MM.1S (cell line): ENCODE measurements at regions not wholly inside any gene's neighbourhood (a gene's known extent, or its start where the extent isn't known, plus 50 kb on each side); places are given as distances from the start of the nearest gene placed in this dataset.

Source experiments
- DNase-seq: peaks from one replicate; pipeline ENCODE4 v3.0.0-alpha.2; 2015
- H2AFZ ChIP-seq: fragments of 300-600 bp; sonication (generic); 2 replicates; pipeline ENCODE4 v1.6.0; 2016; ENCODE audit warnings: antibody characterized with exemption, low read length
- H3F3A ChIP-seq: fragments of 300-600 bp; sonication (generic); 2 replicates; pipeline ENCODE4 v1.6.1; 2016; ENCODE audit warnings: mild to moderate bottlenecking, antibody characterized with exemption, low read length, moderate library complexity, mixed read lengths; ENCODE audit not compliant: insufficient read depth
- H3K27ac ChIP-seq: fragments of 300-600 bp; sonication (generic); 2 replicates; pipeline ENCODE4 v1.5.1; 2016; ENCODE audit warnings: mild to moderate bottlenecking, low read length
- H3K27me3 ChIP-seq: fragments of 300-600 bp; sonication (generic); replicated peaks from 2 replicates; pipeline ENCODE4 v1.6.0; 2016; ENCODE audit warnings: low read length; ENCODE audit not compliant: insufficient read depth
- H3K36me3 ChIP-seq: fragments of 300-600 bp; sonication (generic); replicated peaks from 2 replicates; pipeline ENCODE4 v1.6.1; 2016; ENCODE audit warnings: mild to moderate bottlenecking, low read length, mixed read lengths; ENCODE audit not compliant: insufficient read depth
- H3K4me1 ChIP-seq: fragments of 300-600 bp; sonication (generic); 2 replicates; pipeline ENCODE4 v1.6.1; 2016; ENCODE audit warnings: low read length, mixed read lengths
- H3K4me2 ChIP-seq: fragments of 300-600 bp; sonication (generic); 2 replicates; pipeline ENCODE4 v1.6.0; 2016; ENCODE audit warnings: low read depth, low read length
- H3K4me3 ChIP-seq: fragments of 300-600 bp; sonication (generic); 2 replicates; pipeline ENCODE4 v1.5.1; 2016; ENCODE audit warnings: low read length, mixed read lengths
- H3K79me2 ChIP-seq: fragments of 300-600 bp; sonication (generic); 2 replicates; pipeline ENCODE4 v1.6.1; 2016; ENCODE audit warnings: mixed run types, low read length, mixed read lengths
- H3K9ac ChIP-seq: fragments of 300-600 bp; sonication (generic); 2 replicates; pipeline ENCODE4 v1.6.1; 2016; ENCODE audit warnings: low read length, mixed read lengths
- H3K9me2 ChIP-seq: fragments of 300-600 bp; sonication (generic); replicated peaks from 2 replicates; pipeline ENCODE4 v1.6.1; 2016; ENCODE audit warnings: mild to moderate bottlenecking, low read length, mixed read lengths; ENCODE audit not compliant: insufficient read depth
- H3K9me3 ChIP-seq: fragments of 300-600 bp; sonication (generic); replicated peaks from 2 replicates; pipeline ENCODE4 v1.6.1; 2016; ENCODE audit warnings: mild to moderate bottlenecking, low read length, mixed read lengths; ENCODE audit not compliant: insufficient read depth
- H4K20me1 ChIP-seq: fragments of 300-600 bp; sonication (generic); 2 replicates; pipeline ENCODE4 v1.6.1; 2016; ENCODE audit warnings: mild to moderate bottlenecking, low read length, moderate library complexity, mixed read lengths; ENCODE audit not compliant: insufficient read depth
- EZH2 ChIP-seq: fragments of 300-600 bp; sonication (generic); optimal IDR thresholded peaks from 2 replicates; pipeline ENCODE3; 2017; ENCODE audit warnings: low read depth, mild to moderate bottlenecking, antibody characterized with exemption, low read length, mixed read lengths
- EZH2phosphoT487 ChIP-seq: fragments of 300-600 bp; sonication (generic); IDR thresholded peaks from 2 replicates; pipeline ENCODE4 v1.6.1; 2018; ENCODE audit warnings: antibody characterized with exemption, low read length
- TF ChIP-seq, protein P1 (sequence below): fragments of 300-600 bp; sonication (generic); IDR thresholded peaks from 2 replicates; pipeline ENCODE4 v1.5.1; 2016; ENCODE audit warnings: antibody characterized with exemption, low read length, mixed read lengths

GRCh38 chr18:39421276-39421675 is 1855.7 kb upstream of the CELF4 start:
- Histone ChIP-seq H3K27ac (no peak overlapping the region), H3K27me3 (no peaks in the 10 kb centered on the region), H3K79me2 (no peaks in the 10 kb centered on the region), H4K20me1 (no peaks in the 10 kb centered on the region), H3K4me1 (no peaks in the 10 kb centered on the region), H3K36me3 (no peaks in the 10 kb centered on the region), H3K4me3 (no peak overlapping the region), H3K9me3 (no peaks in the 10 kb centered on the region), H3F3A (no peaks in the 10 kb centered on the region), H3K9me2 (no peaks in the 10 kb centered on the region), H2AFZ (no peak overlapping the region), H3K4me2 (no peak overlapping the region), H3K9ac (no peak overlapping the region)
- DNase-seq, result no peak
- TF ChIP-seq, protein P1, sequence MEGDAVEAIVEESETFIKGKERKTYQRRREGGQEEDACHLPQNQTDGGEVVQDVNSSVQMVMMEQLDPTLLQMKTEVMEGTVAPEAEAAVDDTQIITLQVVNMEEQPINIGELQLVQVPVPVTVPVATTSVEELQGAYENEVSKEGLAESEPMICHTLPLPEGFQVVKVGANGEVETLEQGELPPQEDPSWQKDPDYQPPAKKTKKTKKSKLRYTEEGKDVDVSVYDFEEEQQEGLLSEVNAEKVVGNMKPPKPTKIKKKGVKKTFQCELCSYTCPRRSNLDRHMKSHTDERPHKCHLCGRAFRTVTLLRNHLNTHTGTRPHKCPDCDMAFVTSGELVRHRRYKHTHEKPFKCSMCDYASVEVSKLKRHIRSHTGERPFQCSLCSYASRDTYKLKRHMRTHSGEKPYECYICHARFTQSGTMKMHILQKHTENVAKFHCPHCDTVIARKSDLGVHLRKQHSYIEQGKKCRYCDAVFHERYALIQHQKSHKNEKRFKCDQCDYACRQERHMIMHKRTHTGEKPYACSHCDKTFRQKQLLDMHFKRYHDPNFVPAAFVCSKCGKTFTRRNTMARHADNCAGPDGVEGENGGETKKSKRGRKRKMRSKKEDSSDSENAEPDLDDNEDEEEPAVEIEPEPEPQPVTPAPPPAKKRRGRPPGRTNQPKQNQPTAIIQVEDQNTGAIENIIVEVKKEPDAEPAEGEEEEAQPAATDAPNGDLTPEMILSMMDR, result no peak
- TF ChIP-seq EZH2phosphoT487 (no peak), EZH2 (no peak)

- no peaks in the 10 kb centered on the region for H3K36me3 ChIP-seq
- H3F3A ChIP-seq, result no peaks in the 10 kb centered on the region
- H2AFZ ChIP-seq, result no peak overlapping the region
- no peaks in the 10 kb centered on the region for H3K4me1 ChIP-seq
- TF ChIP-seq EZH2phosphoT487 (no peak), EZH2 (no peak)
- no peaks in the 10 kb centered on the region for H3K27me3 ChIP-seq
- no peak for DNase-seq
- no peak overlapping the region for H3K9ac ChIP-seq
- no peaks in the 10 kb centered on the region for H3K9me2 ChIP-seq
- no peaks in the 10 kb centered on the region for H4K20me1 ChIP-seq
- no peaks in the 10 kb centered on the region for H3K9me3 ChIP-seq
- no peak overlapping the region for H3K27ac ChIP-seq
- no peak overlapping the region for H3K4me3 ChIP-seq
- no peak overlapping the region for H3K4me2 ChIP-seq
- H3K79me2 ChIP-seq, result no peaks in the 10 kb centered on the region
Observed at GRCh38 chr18:39419315-39419714, 1853.7 kb upstream of the CELF4 start.

- H3F3A ChIP-seq, result no peaks in the 10 kb centered on the region
- no peak overlapping the region for H3K9ac ChIP-seq
- H3K36me3 ChIP-seq, result no peaks in the 10 kb centered on the region
- TF ChIP-seq, protein P1, result no peak
- TF ChIP-seq EZH2, result no peak
- TF ChIP-seq EZH2phosphoT487, result no peak
- no peak for DNase-seq
- no peaks in the 10 kb centered on the region for H3K9me2 ChIP-seq
- no peaks in the 10 kb centered on the region for H3K27me3 ChIP-seq
- H3K9me3 ChIP-seq, result no peaks in the 10 kb centered on the region
- no peak overlapping the region for H2AFZ ChIP-seq
- H3K4me2 ChIP-seq, result no peak overlapping the region
- no peak overlapping the region for H3K27ac ChIP-seq
- no peaks in the 10 kb centered on the region for H3K79me2 ChIP-seq
- no peaks in the 10 kb centered on the region for H4K20me1 ChIP-seq
- no peaks in the 10 kb centered on the region for H3K4me1 ChIP-seq
- no peak overlapping the region for H3K4me3 ChIP-seq
Observed at GRCh38 chr18:39415471-39415870, 1849.9 kb upstream of the CELF4 start.

- Histone ChIP-seq H3K4me3 (no peak overlapping the region; the same call in 1 of the 2 replicates), H3K4me2 (peak overlapping the region; percentile 21), H4K20me1 (no peaks in the 10 kb centered on the region), H3K79me2 (no peaks in the 10 kb centered on the region), H3K9me3 (no peaks in the 10 kb centered on the region), H3K9ac (no peak overlapping the region), H3K27me3 (no peaks in the 10 kb centered on the region), H3K36me3 (no peaks in the 10 kb centered on the region), H3F3A (no peaks in the 10 kb centered on the region), H3K27ac (peak overlapping the region; percentile 28; the same call in 1 of the 2 replicates), H3K9me2 (no peaks in the 10 kb centered on the region), H3K4me1 (no peaks in the 10 kb centered on the region), H2AFZ (no peak overlapping the region)
- TF ChIP-seq EZH2phosphoT487 (no peak), EZH2 (no peak)
- TF ChIP-seq, protein P1, result no peak
- peak; percentile 14 for DNase-seq
Observed at GRCh38 chr18:39414009-39414700, 1848.6 kb upstream of the CELF4 start.
